Activated CD8-positive, alpha-beta memory T cell treated with anti-CD3 and anti-CD28 coated beads, Interleukin-2, amount 50 U/mL, for 4 hours (primary cell): ENCODE measurements at regions not wholly inside any gene's neighbourhood (a gene's known extent, or its start where the extent isn't known, plus 50 kb on each side); places are given as distances from the start of the nearest gene placed in this dataset.
"Not testable (repeated sequence)": the region's sequence is repeated elsewhere in the genome, so short reads cannot be mapped to it uniquely, and the experiment has no call there.

Experiments
- DNase-seq: peaks from one replicate; pipeline ENCODE4 v3.0.0-alpha.2; 2020

DNA sequence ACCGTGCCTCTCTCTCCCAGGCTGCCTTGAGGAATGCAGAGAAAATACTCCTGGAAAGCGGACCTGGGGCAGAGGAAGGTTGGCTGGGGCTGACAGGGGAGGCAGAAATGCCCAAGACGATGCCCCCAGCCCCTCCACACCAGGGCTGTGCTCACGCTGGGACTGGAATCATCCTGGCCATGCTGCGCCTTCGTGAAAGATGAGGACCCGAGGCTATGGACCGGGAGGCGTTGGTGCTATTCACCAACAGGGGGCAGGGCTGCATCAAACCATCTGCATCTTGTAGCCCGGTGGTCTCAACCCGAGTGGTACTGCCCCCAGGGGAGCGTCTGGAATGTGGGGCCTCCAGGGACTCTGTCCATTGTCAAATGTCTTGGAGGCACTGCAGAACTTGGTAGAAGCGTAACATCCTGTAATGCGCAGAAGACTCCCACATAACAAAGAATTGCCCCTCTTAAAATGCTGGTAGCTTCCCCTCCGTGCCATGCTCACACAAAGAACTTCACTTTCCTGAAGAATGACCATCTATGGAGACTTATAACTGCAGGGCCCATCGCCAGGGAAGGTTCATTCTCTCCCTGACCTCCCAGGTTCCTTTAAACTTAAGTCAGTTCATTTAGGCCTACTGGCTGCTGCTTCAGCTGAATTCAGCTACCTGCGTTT is 251.2 kb downstream of the RRAGC start:
- DNase-seq: no peak

DNA sequence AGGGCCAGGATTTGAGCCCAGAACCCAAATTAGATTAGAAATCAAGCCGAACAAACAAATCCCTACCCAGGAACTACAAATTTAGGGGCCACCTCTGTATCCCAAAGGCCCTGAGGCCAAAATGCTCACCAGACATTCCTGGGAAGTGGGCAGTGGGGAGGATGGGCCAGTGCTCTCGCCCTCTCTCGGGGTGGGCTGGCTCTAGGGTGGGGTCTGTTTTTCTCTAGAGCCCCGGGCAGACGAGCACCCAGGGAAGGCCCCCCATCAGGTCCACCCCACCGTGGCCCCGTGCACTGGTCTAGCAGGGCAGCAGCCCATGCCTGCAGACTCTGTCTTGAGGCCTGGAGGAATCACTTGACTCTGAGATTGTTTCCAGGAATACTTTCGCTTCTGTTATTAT is 252.0 kb downstream of the RRAGC start:
- no peak for DNase-seq

DNA sequence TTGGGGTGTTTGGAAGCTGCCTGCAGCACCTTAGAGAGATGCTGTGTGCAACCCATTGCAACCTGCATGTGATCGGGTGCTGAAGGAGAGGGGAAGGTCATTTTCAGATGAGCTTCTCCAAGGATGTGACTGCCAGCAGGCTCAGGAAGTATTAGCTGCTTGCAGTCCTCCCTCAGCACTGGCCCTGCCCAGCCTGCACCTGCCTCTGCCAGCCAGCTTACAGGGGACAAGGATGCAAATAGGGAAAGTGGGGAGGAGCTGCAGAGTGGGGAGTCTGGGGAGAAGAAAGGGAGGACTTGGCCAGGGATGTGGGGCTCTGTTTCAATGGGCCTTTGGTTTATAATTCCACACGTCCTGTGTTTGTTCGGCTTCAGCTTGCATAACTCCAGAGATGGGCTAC is 254.5 kb downstream of the RRAGC start:
- no peak for DNase-seq

DNA sequence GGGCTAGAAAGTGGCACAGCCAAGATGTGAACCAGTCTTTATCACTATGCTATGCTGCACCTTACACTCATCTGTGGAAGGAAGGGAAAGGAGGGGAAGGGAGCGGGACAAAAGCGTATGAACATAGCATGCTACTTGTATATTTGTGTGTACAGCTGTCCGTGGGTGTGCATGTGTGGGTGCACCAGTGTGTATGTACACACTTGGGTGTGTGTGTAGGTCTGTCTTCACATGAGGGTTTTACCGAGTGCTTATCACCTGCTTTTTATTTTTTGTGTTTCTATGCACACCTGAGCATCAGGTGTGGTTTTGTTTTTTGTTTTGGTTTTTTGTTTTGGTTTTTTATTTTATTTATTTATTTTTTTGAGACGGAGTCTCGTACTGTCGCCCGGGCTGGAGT is 255.7 kb downstream of the RRAGC start:
- DNase-seq: no peak

DNA sequence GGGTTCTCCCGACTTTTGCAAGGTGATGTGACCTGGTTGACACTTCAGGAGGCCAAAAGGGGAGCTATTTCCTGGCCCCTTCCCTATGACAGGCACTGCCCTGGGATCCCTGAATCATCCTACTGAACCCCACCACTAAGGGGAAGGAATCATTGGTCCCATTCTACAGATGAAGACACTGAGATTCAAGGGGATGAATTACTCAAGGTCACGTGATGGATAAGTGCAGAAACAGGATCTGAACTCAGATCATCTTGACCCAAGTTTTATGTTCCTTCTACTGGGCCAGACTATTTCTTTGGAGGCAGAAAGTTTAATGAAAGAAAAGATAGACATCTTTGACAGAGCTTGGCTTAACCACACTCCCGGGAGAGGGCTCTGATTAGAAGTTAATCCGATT is 258.7 kb downstream of the RRAGC start:
- no peak for DNase-seq

DNA sequence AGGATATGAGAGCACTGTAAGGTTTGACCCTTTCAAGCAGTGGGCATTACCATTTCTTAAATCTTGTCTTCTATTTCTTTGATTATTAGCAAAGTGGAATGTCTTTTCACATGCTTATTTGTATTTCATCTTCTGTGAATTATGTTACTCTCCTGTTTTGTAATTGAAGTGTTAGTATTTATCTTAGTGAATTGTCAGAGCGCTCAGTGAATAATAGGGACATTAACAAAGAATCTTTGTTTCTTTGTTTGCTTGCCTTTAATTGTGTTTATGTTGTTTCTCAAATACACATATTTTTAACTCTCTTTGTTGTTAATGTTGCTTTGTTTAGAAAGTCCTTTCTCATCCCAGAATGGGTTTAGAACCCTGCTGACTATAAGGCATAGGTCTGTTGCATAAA is 259.3 kb downstream of the RRAGC start:
- DNase-seq: no peak

DNA sequence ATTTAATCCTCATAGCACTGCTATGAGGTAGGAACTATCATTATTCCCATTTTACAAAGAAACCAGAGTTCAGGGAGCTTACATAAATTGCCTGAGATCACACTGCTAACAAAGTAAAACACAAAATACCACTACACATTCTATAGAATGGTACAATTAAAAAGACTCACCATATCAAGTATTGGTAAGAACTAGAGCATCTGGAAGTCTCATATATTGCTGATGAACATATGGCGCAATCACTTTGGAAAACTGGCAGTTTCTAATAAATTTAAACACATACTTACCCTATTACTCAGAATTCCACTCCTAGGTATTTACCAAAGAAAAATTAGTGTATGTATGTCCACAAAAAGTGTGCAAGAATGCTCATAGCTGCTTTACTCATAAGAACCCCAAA is 261.5 kb downstream of the RRAGC start:
- DNase-seq: no peak

DNA sequence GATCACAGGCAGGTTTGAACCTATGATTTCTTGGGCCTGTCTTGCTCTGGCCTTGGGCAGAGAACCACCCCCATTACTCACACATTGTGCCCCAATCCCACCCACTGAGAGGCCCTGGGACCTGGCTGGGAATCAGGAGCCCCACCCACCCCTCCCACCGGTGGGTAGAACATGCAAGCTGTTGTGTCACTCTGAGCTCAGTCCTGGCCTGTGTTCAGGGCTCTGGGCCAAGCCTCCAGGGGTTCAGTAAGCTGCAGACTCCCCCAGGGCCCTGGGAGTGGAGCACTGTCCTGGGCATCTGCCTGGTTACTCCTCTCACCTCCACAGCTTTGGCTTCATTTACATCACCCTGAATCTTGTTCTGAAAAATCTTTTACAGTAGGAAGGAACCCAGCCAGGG is 270.5 kb downstream of the RRAGC start:
- DNase-seq: no peak

DNA sequence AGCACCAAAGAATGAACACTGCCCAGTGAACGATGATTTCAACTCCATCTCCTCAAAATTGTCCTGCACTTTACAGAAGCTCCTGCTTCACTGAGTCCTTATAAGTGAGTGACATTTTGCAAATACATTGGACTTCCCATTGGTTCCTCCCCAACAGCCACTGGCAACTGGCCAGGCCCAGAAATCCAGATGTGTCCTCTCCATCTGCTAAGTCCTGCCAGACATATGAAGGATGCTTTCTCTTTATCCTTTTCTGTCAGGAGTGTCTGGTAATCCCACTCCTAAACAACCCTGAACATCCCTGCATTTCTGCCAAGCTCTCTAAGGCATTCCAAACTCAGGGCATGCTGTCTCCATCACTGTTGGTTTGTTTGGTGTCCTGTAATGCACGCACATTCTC is 271.8 kb downstream of the RRAGC start:
- DNase-seq: no peak

DNA sequence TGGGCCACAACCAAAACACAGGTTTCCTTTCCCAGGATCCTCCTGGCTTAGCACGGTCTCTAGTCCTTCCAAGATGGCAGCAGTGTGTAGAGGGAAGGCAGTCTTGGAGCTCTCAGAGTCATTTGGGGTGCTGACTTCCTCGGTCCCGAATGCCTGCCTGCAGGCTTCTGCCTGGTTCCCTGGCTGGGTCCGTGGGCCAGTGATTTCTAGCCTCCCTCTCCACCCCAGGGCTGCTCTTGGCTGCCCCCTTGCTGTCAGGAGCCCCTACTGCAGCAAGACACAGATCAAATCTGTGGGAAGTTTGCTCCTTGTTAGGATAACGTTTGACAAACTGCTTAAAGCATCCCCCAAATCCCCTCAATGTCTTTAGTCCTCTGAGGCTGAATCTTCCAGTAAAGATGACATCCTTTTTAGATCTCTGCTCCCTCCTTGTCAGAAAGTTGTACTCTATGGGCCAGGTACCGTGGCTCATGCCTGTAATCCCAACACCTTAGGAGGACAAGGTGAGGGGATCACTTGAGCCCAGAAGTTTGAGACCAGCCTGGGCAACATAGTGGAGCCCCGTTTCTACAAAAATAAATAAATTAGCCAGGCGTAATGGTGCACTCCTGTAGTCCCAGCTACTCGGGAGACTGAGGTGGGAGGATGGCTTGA is 272.5 kb downstream of the RRAGC start:
- peak; percentile 49 for DNase-seq

DNA sequence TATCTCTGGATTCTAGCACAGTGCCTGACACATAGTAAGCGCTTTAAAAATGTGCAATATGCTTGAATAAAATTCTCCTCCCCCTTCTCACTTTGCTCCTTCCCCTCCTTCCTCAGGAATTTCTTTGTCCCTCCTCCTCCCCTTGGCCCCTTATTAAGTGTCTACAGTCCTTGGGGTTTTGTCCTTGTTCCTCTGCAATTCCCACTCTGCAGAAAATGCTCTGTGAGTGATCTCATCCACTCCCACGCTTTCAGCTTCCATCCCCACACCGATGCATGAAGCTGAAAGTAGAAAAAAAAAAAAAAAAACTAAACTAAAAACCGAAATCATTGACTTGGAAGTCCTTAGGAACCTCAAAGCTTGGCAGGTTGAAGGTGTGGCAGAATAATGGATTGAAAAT is 273.6 kb downstream of the RRAGC start:
- DNase-seq: no peak

DNA sequence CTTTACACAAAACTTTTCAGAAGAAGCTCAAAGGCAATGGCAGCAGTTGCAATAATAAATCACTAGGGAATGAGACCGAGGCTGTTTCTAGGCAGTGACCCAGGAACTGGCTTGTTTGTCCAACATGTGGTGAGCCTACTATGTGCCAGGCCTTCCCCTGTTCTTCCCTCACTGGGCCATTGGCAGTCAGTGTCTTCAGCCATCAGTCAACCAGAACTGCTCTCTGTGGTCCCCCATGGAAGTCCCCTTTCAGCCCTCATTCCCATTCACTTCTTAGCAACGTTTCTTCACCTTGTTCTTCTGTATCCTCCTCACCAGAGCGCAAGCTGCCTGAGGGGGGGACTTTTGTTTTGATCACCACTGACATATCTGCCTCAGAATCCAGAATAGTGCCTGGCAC is 274.1 kb downstream of the RRAGC start:
- no peak for DNase-seq

DNA sequence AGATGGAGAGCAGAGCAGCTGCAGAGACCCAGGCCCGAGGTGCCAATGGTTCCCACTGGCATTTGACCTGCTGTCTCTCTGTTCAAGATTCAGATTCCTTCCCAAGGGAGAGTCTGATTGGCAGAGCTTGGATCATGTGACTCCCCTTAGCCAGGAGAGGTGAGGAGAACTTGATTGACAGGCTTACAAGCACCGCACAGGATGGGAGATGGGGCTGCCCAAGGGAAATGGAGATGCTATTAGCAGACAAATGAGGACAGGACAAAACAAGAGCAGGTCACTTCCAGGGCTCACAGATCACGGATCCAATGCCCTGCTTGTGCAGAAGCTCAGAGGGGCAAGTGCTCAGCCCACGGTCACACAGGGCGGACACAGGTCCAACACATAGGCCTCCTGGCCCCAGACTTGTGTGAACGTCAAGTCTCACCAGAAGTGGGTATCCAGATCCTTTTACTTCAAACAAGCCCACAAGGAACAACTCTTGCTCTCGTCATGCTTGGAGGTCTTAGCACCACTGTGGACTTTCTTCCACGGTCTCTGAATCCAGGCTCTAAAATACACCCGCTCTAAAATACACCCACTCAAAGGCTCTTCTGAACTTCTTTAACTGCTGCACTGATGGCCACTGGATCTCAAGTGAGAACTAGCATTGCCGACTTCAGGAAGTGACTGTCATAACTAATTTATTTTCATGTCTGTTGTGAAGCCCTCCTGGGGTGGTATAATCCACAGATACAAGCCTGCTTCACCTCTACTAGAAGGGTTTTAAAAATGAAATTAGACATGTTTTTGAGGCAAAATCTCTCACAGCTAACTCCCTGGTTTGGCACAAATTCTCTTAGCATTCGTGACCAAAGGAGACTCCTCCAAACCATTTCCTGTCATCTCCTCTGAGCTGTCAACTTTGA is 274.9 kb downstream of the RRAGC start:
- DNase-seq: no peak

DNA sequence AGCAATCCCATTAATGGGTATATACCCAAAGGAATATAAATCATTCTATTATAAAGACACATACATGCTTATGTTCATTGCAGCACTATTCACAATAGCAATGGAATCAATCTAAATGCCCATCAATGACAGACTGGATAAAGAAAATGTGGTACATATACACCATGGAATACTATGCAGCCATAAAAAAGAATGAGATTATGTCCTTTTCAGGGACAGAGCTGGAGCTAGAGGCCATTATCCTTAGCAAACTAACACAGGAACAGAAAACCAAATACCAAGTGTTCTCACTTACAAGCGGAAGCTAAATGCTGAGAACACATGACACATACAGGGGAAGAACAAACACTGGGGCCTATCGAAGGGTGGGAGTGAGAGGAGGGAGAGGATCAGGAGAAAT is 276.3 kb downstream of the RRAGC start:
- DNase-seq: not testable (repeated sequence)

DNA sequence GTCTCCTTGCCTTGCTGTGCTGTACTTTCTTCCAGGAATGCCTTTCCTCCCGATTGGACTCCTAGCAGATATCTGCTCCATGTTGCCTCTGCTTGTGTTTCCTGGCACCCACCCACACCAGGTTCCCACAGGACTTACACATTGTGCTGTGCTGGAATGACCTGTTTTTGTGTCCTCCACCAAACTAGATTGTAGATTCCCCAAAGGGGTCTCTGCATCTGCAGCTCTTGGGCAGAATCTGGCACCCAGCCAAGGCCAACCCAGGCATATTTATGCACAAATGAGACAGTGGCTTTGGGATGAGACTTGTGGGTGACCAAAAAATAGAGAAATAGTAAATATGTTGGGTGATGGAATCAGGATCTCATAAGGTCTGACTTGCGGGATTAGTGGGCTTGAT is 278.2 kb downstream of the RRAGC start:
- no peak for DNase-seq

DNA sequence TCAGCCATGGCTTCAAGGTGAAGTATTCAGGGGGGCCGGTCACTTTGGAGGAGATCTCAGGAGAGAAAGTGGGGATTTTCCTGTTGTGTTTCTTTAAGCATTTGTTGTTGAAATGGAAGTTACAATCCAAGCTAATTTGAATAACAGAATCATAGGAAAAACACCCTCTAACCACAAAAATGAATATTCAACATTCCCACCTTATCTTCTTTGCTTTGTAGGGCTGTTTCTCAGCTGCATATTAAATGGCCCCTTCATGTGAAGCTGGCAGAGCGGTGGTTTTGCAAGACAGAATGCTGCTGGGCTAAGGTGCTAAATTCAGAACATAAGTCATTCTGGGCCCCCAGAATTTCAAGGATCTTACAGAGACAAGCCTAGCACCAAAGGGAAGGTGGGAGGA is 279.0 kb downstream of the RRAGC start:
- no peak for DNase-seq

DNA sequence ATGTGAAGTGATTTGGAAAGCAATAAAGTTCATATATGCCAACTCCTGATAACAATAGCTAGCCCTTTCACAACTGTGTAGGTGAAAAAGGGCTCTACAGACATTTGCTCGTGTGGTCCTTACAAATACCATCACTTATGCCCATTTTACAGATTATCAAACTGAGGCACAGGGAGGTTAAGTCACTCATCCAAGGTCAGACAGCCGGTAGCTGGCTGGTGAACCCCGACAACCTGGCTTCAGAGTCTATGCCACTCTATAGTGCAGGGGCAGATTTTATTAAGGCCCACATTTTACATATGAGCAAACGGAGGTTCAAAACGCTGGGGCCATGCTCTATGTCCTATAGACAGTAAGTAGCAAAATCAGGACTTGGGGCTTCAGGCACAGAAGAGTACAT is 280.5 kb downstream of the RRAGC start:
- no peak for DNase-seq

DNA sequence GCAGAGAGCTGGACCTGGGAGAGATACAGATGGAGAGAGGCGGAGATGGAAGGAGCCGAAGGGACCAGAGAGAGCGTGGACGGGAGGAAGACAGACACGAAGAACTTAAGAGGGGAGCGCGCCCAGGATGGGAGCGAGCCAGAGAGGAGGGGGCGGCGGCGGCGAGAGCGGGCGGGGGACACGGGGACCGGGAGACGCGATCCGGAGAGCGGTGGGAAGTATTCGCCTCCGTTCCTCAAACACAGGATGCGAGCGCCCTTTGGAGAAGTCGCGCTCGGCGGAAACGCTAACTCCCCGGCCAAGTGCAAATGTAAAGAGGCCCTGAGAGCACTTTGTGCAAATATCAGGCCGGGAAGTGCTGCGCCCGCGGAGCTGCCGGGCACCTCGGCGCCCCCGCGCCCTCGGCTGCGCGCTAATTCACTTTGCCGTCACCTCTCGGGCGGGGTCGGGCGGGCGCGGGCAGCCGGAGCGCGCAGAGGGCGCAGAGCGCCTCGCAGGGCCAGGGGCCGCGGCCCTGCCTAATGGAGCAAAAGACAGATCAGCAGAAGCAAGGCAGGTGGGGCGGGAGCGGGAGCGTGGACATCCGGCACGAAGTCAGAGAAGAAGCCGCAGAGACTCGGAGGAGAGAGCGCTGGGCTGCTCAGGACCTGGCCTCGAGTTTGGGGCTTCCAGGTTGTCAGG is 281.2 kb downstream of the RRAGC start:
- no peak for DNase-seq

DNA sequence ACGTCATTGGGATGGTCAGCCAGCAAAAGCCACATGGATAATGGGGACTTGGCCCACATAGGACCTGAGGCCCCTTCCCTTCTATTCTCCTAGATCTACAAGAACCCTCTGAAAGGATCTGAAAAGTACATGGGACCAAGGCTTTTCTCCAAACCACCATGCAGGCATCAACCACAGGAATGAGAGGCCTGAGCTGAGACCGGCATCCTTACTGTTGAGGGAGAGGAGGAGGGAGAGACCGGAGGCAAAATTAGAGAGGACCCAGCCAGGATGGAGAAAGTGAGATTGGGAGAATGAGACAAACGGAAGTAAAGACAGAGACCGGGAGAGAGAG is 281.7 kb downstream of the RRAGC start:
- DNase-seq: no peak

DNA sequence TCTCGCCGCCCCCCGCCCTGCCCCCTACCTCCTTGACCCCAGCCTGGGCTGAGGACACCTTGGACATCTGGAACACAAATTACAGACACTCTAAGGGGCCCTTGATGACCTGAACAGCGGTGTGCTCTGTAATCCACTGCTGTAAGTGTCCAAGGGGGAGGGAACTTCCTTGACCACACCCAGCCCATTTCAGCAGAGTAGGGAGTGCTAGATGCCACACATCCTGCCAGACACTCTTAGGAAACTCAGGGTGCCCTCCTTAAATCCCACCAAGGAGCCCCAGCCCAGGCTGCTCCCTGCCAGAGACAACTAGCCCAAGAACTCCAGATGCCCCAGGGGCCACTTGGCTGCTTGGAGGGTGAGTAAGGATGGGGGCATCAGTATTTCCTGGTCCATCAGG is 282.2 kb downstream of the RRAGC start:
- DNase-seq: no peak

DNA sequence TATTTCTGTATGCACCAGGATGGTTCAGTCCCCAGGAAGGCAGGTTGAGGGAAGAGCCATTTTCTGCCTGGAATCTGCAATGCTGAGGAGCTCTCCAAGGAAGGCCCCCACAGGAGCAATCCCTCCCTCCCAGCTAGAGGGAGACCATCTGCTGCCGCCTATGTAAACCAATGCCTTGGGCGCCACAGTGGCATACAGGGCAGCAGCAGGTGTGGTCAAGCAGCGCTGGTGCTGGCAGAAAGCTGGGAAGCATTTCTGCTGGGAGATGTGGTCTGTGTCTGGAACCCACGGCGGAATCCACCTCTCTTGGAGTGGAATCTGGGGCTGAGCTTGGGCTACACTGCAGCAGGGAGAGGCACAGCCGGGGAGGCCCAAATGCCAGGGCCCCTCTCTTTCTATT is 283.3 kb downstream of the RRAGC start:
- no peak for DNase-seq

DNA sequence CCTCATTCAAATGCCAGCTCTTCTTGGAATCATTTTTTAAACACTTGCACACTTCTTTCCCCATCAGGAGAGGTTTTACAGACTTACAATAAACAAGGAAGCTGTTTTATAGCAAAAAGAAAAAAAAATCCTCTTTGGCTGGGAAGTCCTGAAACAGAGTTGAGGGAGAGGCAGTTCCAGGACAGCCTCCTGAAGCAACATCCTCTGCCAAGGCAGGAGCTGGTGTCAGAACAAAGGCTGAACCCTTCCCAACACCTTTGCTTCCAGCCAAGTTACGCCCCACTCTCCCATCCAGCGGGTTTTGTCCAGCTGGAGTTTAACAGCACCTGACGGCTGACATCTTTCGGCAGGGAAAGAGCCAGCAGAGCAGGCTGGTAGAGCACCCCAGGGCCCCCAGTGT is 287.8 kb downstream of the RRAGC start:
- no peak for DNase-seq

DNA sequence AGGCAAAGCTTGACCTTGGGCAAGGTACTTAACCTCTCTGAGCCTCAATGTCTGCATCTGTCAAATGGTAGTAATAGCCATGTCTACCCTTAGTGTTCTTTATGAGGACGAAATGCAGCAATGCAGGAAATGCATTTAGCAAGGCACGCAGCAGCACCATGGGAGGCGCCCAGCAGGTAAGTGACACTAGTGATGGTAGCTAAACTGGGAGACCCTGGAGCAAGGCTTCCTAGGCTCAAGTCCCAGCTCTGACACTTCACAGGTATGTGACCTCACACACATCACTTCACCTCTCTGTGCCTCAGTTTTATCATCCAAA is 289.0 kb downstream of the RRAGC start:
- DNase-seq: no peak
